ENCODE measurements at regions not wholly inside any gene's neighbourhood (a gene's known extent, or its start where the extent isn't known, plus 50 kb on each side); places are given as distances from the start of the nearest gene placed in this dataset.
A peak's percentile ranks its signal among the peaks of the same experiment; 100 is the strongest.
"Not testable (repeated sequence)": the region's sequence is repeated elsewhere in the genome, so short reads cannot be mapped to it uniquely, and the experiment has no call there.

- H3K4me3 ChIP-seq (ENCODE audit: low read depth in 1 of 2, low read length in 2 of 2); H3K27ac ChIP-seq (ENCODE audit: low read length); H3K27me3 ChIP-seq (ENCODE audit: low read depth, low read length); H3K9me3 ChIP-seq (ENCODE audit: control insufficient read depth in 1 of 2, low read length in 2 of 2); H3K36me3 ChIP-seq (ENCODE audit: control insufficient read depth in 1 of 2, insufficient read depth in 2 of 2, low read length in 2 of 2): not testable (repeated sequence)
- peaks cover 6 to 67% of the 10 kb centered on the region in 2 donors for H3K4me1 ChIP-seq (ENCODE audit: control insufficient read depth in 1 of 2, insufficient read depth in 2 of 2, low read length in 2 of 2)
Measured at GRCh38 chr16:85230764-85231383, 118.6 kb upstream of the CIBAR2 start.

GRCh38 chr16:85231959-85232358 lies 119.7 kb upstream of the CIBAR2 start:
- Histone ChIP-seq H3K27me3 (ENCODE audit: low read depth, low read length) (no peaks in the 10 kb centered on the region), H3K9me3 (ENCODE audit: control insufficient read depth in 1 of 2, low read length in 2 of 2) (no peaks in the 10 kb centered on the region), H3K4me1 (ENCODE audit: control insufficient read depth in 1 of 2, insufficient read depth in 2 of 2, low read length in 2 of 2) (peaks cover 6 to 72% of the 10 kb centered on the region in 2 donors), H3K27ac (ENCODE audit: low read length) (no peak overlapping the region), H3K36me3 (ENCODE audit: control insufficient read depth in 1 of 2, insufficient read depth in 2 of 2, low read length in 2 of 2) (no peaks in the 10 kb centered on the region), H3K4me3 (ENCODE audit: low read depth in 1 of 2, low read length in 2 of 2) (no peak overlapping the region)

- Histone ChIP-seq H3K36me3 (ENCODE audit: control insufficient read depth in 1 of 2, insufficient read depth in 2 of 2, low read length in 2 of 2) (no peaks in the 10 kb centered on the region), H3K4me3 (ENCODE audit: low read depth in 1 of 2, low read length in 2 of 2) (no peak overlapping the region), H3K4me1 (ENCODE audit: control insufficient read depth in 1 of 2, insufficient read depth in 2 of 2, low read length in 2 of 2) (peaks cover 6 to 68% of the 10 kb centered on the region in 2 donors), H3K9me3 (ENCODE audit: control insufficient read depth in 1 of 2, low read length in 2 of 2) (no peaks in the 10 kb centered on the region), H3K27me3 (ENCODE audit: low read depth, low read length) (no peaks in the 10 kb centered on the region), H3K27ac (ENCODE audit: low read length) (no peak overlapping the region)
Measured at GRCh38 chr16:85232369-85233142, 120.3 kb upstream of the CIBAR2 start.

GRCh38 chr16:85233516-85233915 lies 121.2 kb upstream of the CIBAR2 start:
- Histone ChIP-seq H3K4me3 (ENCODE audit: low read depth in 1 of 2, low read length in 2 of 2) (no peak overlapping the region), H3K4me1 (ENCODE audit: control insufficient read depth in 1 of 2, insufficient read depth in 2 of 2, low read length in 2 of 2) (peaks cover 6 to 67% of the 10 kb centered on the region in 2 donors)

GRCh38 chr16:85234310-85235204 lies 122.3 kb upstream of the CIBAR2 start:
- no peaks in the 10 kb centered on the region for H3K9me3 ChIP-seq (ENCODE audit: control insufficient read depth in 1 of 2, low read length in 2 of 2)
- peaks cover 6 to 60% of the 10 kb centered on the region in 2 donors for H3K4me1 ChIP-seq (ENCODE audit: control insufficient read depth in 1 of 2, insufficient read depth in 2 of 2, low read length in 2 of 2)
- H3K36me3 ChIP-seq (ENCODE audit: control insufficient read depth in 1 of 2, insufficient read depth in 2 of 2, low read length in 2 of 2) = no peaks in the 10 kb centered on the region
- no peaks in the 10 kb centered on the region for H3K27me3 ChIP-seq (ENCODE audit: low read depth, low read length)
- peak overlapping the region in 1 of 2 donors; percentile 60 for H3K4me3 ChIP-seq (ENCODE audit: low read depth in 1 of 2, low read length in 2 of 2)
- H3K27ac ChIP-seq (ENCODE audit: low read length) = no peak overlapping the region

More at GRCh38 chr16:85233516-85233915, 121.2 kb upstream of the CIBAR2 start:
- Histone ChIP-seq H3K27me3 (ENCODE audit: low read depth, low read length) (no peaks in the 10 kb centered on the region), H3K27ac (ENCODE audit: low read length) (no peak overlapping the region), H3K36me3 (ENCODE audit: control insufficient read depth in 1 of 2, insufficient read depth in 2 of 2, low read length in 2 of 2) (no peaks in the 10 kb centered on the region), H3K9me3 (ENCODE audit: control insufficient read depth in 1 of 2, low read length in 2 of 2) (no peaks in the 10 kb centered on the region)

- H3K27ac ChIP-seq (ENCODE audit: low read length) = no peak overlapping the region
- no peaks in the 10 kb centered on the region for H3K36me3 ChIP-seq (ENCODE audit: control insufficient read depth in 1 of 2, insufficient read depth in 2 of 2, low read length in 2 of 2)
- H3K4me3 ChIP-seq (ENCODE audit: low read depth in 1 of 2, low read length in 2 of 2) = peak overlapping the region in 1 of 2 donors; percentile 60
- peaks cover 6 to 52% of the 10 kb centered on the region in 2 donors for H3K4me1 ChIP-seq (ENCODE audit: control insufficient read depth in 1 of 2, insufficient read depth in 2 of 2, low read length in 2 of 2)
- no peaks in the 10 kb centered on the region for H3K27me3 ChIP-seq (ENCODE audit: low read depth, low read length)
- H3K9me3 ChIP-seq (ENCODE audit: control insufficient read depth in 1 of 2, low read length in 2 of 2) = no peaks in the 10 kb centered on the region
Measured at GRCh38 chr16:85235991-85236817, 123.9 kb upstream of the CIBAR2 start.

GRCh38 chr16:85236818-85237150 lies 124.5 kb upstream of the CIBAR2 start:
- Histone ChIP-seq H3K36me3 (ENCODE audit: control insufficient read depth in 1 of 2, insufficient read depth in 2 of 2, low read length in 2 of 2) (no peaks in the 10 kb centered on the region), H3K9me3 (ENCODE audit: control insufficient read depth in 1 of 2, low read length in 2 of 2) (no peaks in the 10 kb centered on the region), H3K27me3 (ENCODE audit: low read depth, low read length) (no peaks in the 10 kb centered on the region), H3K27ac (ENCODE audit: low read length) (no peak overlapping the region), H3K4me3 (ENCODE audit: low read depth in 1 of 2, low read length in 2 of 2) (no peak overlapping the region), H3K4me1 (ENCODE audit: control insufficient read depth in 1 of 2, insufficient read depth in 2 of 2, low read length in 2 of 2) (peaks cover 6 to 49% of the 10 kb centered on the region in 2 donors)

GRCh38 chr16:85237817-85238216 lies 125.5 kb upstream of the CIBAR2 start:
- peaks cover 0 to 42% of the 10 kb centered on the region in 2 donors for H3K4me1 ChIP-seq (ENCODE audit: control insufficient read depth in 1 of 2, insufficient read depth in 2 of 2, low read length in 2 of 2)
- H3K9me3 ChIP-seq (ENCODE audit: control insufficient read depth in 1 of 2, low read length in 2 of 2) = no peaks in the 10 kb centered on the region

GRCh38 chr16:85238233-85238647 lies 126.0 kb upstream of the CIBAR2 start:
- H3K27ac ChIP-seq (ENCODE audit: low read length) = no peak overlapping the region
- peaks cover 0 to 38% of the 10 kb centered on the region in 2 donors for H3K4me1 ChIP-seq (ENCODE audit: control insufficient read depth in 1 of 2, insufficient read depth in 2 of 2, low read length in 2 of 2)
- no peaks in the 10 kb centered on the region for H3K9me3 ChIP-seq (ENCODE audit: control insufficient read depth in 1 of 2, low read length in 2 of 2)
- no peaks in the 10 kb centered on the region for H3K36me3 ChIP-seq (ENCODE audit: control insufficient read depth in 1 of 2, insufficient read depth in 2 of 2, low read length in 2 of 2)
- no peaks in the 10 kb centered on the region for H3K27me3 ChIP-seq (ENCODE audit: low read depth, low read length)
- H3K4me3 ChIP-seq (ENCODE audit: low read depth in 1 of 2, low read length in 2 of 2) = no peak overlapping the region

More at GRCh38 chr16:85237817-85238216, 125.5 kb upstream of the CIBAR2 start:
- Histone ChIP-seq H3K27me3 (ENCODE audit: low read depth, low read length) (no peaks in the 10 kb centered on the region), H3K36me3 (ENCODE audit: control insufficient read depth in 1 of 2, insufficient read depth in 2 of 2, low read length in 2 of 2) (no peaks in the 10 kb centered on the region), H3K27ac (ENCODE audit: low read length) (no peak overlapping the region), H3K4me3 (ENCODE audit: low read depth in 1 of 2, low read length in 2 of 2) (no peak overlapping the region)

GRCh38 chr16:85239239-85239638 lies 127.0 kb upstream of the CIBAR2 start:
- H3K27ac ChIP-seq (ENCODE audit: low read length) = no peak overlapping the region
- H3K4me3 ChIP-seq (ENCODE audit: low read depth in 1 of 2, low read length in 2 of 2) = no peak overlapping the region
- no peaks in the 10 kb centered on the region for H3K36me3 ChIP-seq (ENCODE audit: control insufficient read depth in 1 of 2, insufficient read depth in 2 of 2, low read length in 2 of 2)
- H3K4me1 ChIP-seq (ENCODE audit: control insufficient read depth in 1 of 2, insufficient read depth in 2 of 2, low read length in 2 of 2) = peaks cover 0 to 29% of the 10 kb centered on the region in 2 donors
- no peaks in the 10 kb centered on the region for H3K9me3 ChIP-seq (ENCODE audit: control insufficient read depth in 1 of 2, low read length in 2 of 2)
- H3K27me3 ChIP-seq (ENCODE audit: low read depth, low read length) = no peaks in the 10 kb centered on the region

Data from muscle layer of duodenum (tissue), 2 donors.